HepG2 (cell line): ENCODE measurements at regions not wholly inside any gene's neighbourhood (a gene's known extent, or its start where the extent isn't known, plus 50 kb on each side); places are given as distances from the start of the nearest gene placed in this dataset.

Source experiments
- ATAC-seq: fragments of 200-7000 bp; cut with Tn5 transposase; 3 replicates; pipeline ENCODE4 v1.9.1; 2020; ENCODE audit warnings: mild to moderate bottlenecking, moderate library complexity
- BruUV-seq: library from RNA; stranded (reverse); fragments of 400-500 nt; replicated peaks from 2 replicates; lab custom pipeline; 2021; lab: Mats Ljungman, UMichigan
- CTCF ChIA-PET: fragments of 300-600 bp; formaldehyde crosslinking; extraction: SDS; loops from one replicate; lab custom pipeline; 2021; ENCODE audit warnings: low total read pairs, inconsistent platforms, low intra/inter-chr PET ratio; lab: Yijun Ruan, JAX
- POLR2A ChIA-PET: fragments of 350-600 bp; sonication (Branson Sonifier 250); formaldehyde crosslinking; loops from one replicate; lab custom pipeline; 2020; ENCODE audit warnings: antibody characterized with exemption, inconsistent platforms; lab: Yijun Ruan, JAX
- DNase-seq: peaks from one replicate; pipeline ENCODE4 v3.0.0-alpha.2; 2015; ENCODE audit warnings: low spot score
- FAIRE-seq: peaks from 3 replicates; lab custom pipeline; 2011; peaks lifted over from hg19 to GRCh38; lab: Jason Lieb, UNC
- H2AFZ ChIP-seq: one replicate; pipeline ENCODE4 v1.6.1; 2011; ENCODE audit warnings: low read length, inconsistent platforms
- H3K27ac ChIP-seq: fragments of 300-600 bp; 3 replicates; pipeline ENCODE4 v1.8.0; 2011; ENCODE audit warnings: mixed run types, mild to moderate bottlenecking, mixed read lengths, low read length, inconsistent platforms; ENCODE audit not compliant: insufficient read depth; ENCODE audit errors: extremely low read length
- H3K27me3 ChIP-seq, 2 experiments: fragments of 200-600 bp in 1 of 2; 2 replicates in 1 of 2; 3 replicates in 1 of 2; pipeline versions ENCODE4 v1.6.0 to v1.8.0; 2011; ENCODE audit warnings: low read length in 2 of 2, mild to moderate bottlenecking in 2 of 2, moderate library complexity in 2 of 2, inconsistent platforms in 1 of 2; ENCODE audit not compliant: insufficient read depth in 2 of 2, control insufficient read depth in 1 of 2
- H3K36me3 ChIP-seq, 2 experiments: fragments of 200-600 bp in 1 of 2; replicated peaks in 1 of 2; 2 replicates in 1 of 2; 3 replicates in 1 of 2; pipeline versions ENCODE4 v1.5.1 to v1.8.0; 2011; ENCODE audit warnings: low read length in 2 of 2, inconsistent platforms in 1 of 2; ENCODE audit not compliant: insufficient read depth in 2 of 2, control insufficient read depth in 1 of 2
- H3K4me1 ChIP-seq: 2 replicates; pipeline ENCODE4 v1.5.1; 2012; ENCODE audit warnings: low read length, inconsistent platforms; ENCODE audit not compliant: insufficient read depth
- H3K4me2 ChIP-seq: 2 replicates; pipeline ENCODE4 v1.6.0; 2011; ENCODE audit warnings: low read depth, low read length, inconsistent platforms
- H3K4me3 ChIP-seq, 3 experiments: fragments of 200-600 bp in 1 of 3; sonication (generic), shearing (Covaris generic) in 1 of 3; replicated peaks in 1 of 3; 2 replicates each; pipeline ENCODE4 v1.5.1; 2011 to 2016; ENCODE audit warnings: low read length in 3 of 3, inconsistent platforms in 2 of 3, low read depth in 2 of 3, mild to moderate bottlenecking in 2 of 3, control low read depth in 1 of 3, mixed read lengths in 1 of 3; ENCODE audit not compliant: insufficient read depth in 1 of 3
- H3K79me2 ChIP-seq: one replicate; pipeline ENCODE4 v1.6.1; 2011; ENCODE audit warnings: low read length, inconsistent platforms; ENCODE audit not compliant: insufficient read depth
- H3K9ac ChIP-seq: 2 replicates; pipeline ENCODE4 v1.6.0; 2011; ENCODE audit warnings: mild to moderate bottlenecking, low read depth, low read length, inconsistent platforms; ENCODE audit not compliant: insufficient read depth
- H3K9me3 ChIP-seq: 2 replicates; pipeline ENCODE4 v1.5.1; 2012; ENCODE audit warnings: mild to moderate bottlenecking, low read length
- H4K20me1 ChIP-seq: 2 replicates; pipeline ENCODE4 v1.6.0; 2011; ENCODE audit warnings: inconsistent platforms, mild to moderate bottlenecking, low read length, moderate library complexity; ENCODE audit not compliant: insufficient read depth
- RNF219 ChIP-seq: sonication (generic); formaldehyde crosslinking; IDR thresholded peaks from 2 replicates; pipeline ENCODE4 v1.5.0; 2020; ENCODE audit warnings: mild to moderate bottlenecking, missing genetic modification reagents
- ZNF44 ChIP-seq: sonication (generic); formaldehyde crosslinking; IDR thresholded peaks from 2 replicates; pipeline ENCODE4 v1.5.1; 2020; ENCODE audit warnings: mild to moderate bottlenecking, missing genetic modification reagents
- ZSCAN22 ChIP-seq: sonication (generic); formaldehyde crosslinking; IDR thresholded peaks from 2 replicates; pipeline ENCODE4 v1.4.0; 2020; ENCODE audit warnings: mild to moderate bottlenecking, missing genetic modification reagents
- WGBS: methylation state at CpG from one replicate; pipeline ENCODE4 v1.1.6; 2017; ENCODE audit warnings: low lambda C conversion rate; 5-methylcytosine and 5-hydroxymethylcytosine counted together
- in situ Hi-C: cut with HindIII; loops from 2 replicates; pipeline ENCODE4 v1.10.0; 2017; ENCODE audit warnings: low pct_unique_long_range_greater_than_20kb; ENCODE audit not compliant: extremely low pct_ligation_motif_present
- intact Hi-C: fragments of 100-400 bp; cut with micrococcal nuclease; formaldehyde crosslinking; loops from one replicate; pipeline ENCODE4 v1.10.0; 2022; ENCODE audit not compliant: unreplicated experiment

- Histone ChIP-seq H3K4me3 (no peak overlapping the region), H2AFZ (no peak overlapping the region), H3K4me1 (no peaks in the 10 kb centered on the region), H3K9ac (no peak overlapping the region), H3K27ac (no peak overlapping the region), H3K9me3 (no peaks in the 10 kb centered on the region), H3K79me2 (no peaks in the 10 kb centered on the region), H3K27me3 (0 out of 5 replicates have a peak, but pooled peaks cover 0 to 2% of the 10 kb centered on the region in 2 experiments), H4K20me1 (no peaks in the 10 kb centered on the region), H3K36me3 (no peaks in the 10 kb centered on the region), H3K4me2 (no peak overlapping the region)
- POLR2A ChIA-PET: no interaction called here
- intact Hi-C loops (no loop called here), in situ Hi-C loops (no loop called here)
- BruUV-seq: no TSS peak
- CTCF ChIA-PET: no interaction called here
- TF ChIP-seq ZSCAN22 (CRISPR knock-in tag): no peak
- no peak for TF ChIP-seq ZNF44 (CRISPR knock-in tag)
- FAIRE-seq: no peak
- 28% methylated on average over 8 of the region's 8 CpGs for WGBS
- DNase-seq: no peak
- no peak for ATAC-seq
Measured at GRCh38 chr10:43809211-43809930, 160.7 kb upstream of the ZNF32 start.

GRCh38 chr10:43808136-43808535 lies 159.5 kb upstream of the ZNF32 start:
- Histone ChIP-seq H3K4me1 (no peaks in the 10 kb centered on the region), H2AFZ (no peak overlapping the region), H3K79me2 (no peaks in the 10 kb centered on the region), H3K27me3 (peaks cover 0 to 3% of the 10 kb centered on the region in 2 experiments; a peak in 1 of 5 replicates), H3K27ac (no peak overlapping the region), H3K9me3 (no peaks in the 10 kb centered on the region), H3K4me2 (no peak overlapping the region), H3K4me3 (no peak overlapping the region), H3K36me3 (no peaks in the 10 kb centered on the region), H3K9ac (no peak overlapping the region), H4K20me1 (no peaks in the 10 kb centered on the region)
- intact Hi-C loops (no loop called here), in situ Hi-C loops (no loop called here)
- FAIRE-seq (no peak), ATAC-seq (no peak), DNase-seq (no peak)
- no TSS peak for BruUV-seq
- 56% methylated on average over 3 of the region's 3 CpGs for WGBS
- ChIA-PET POLR2A (no interaction called here), CTCF (no interaction called here)
- TF ChIP-seq RNF219: no peak
